PC-3 (cell line): ENCODE measurements at regions not wholly inside any gene's neighbourhood (a gene's known extent, or its start where the extent isn't known, plus 50 kb on each side); places are given as distances from the start of the nearest gene placed in this dataset.

Experiments used
- CTCF ChIP-seq: fragments of 300-600 bp; sonication (generic); conservative IDR thresholded peaks from 2 replicates; pipeline ENCODE4 v1.5.1; 2017; ENCODE audit warnings: antibody characterized with exemption, low read depth, mild to moderate bottlenecking, low read length
- EZH2 ChIP-seq: fragments of 300-600 bp; sonication (generic); IDR thresholded peaks from one replicate; pipeline ENCODE4 v1.6.1; 2017; ENCODE audit warnings: antibody characterized with exemption, mild to moderate bottlenecking, low read length; ENCODE audit not compliant: unreplicated experiment

GRCh38 chr2:236984046-236984445, 101.6 kb upstream of the COPS8 start:
- TF ChIP-seq EZH2 = no peak
- no peak for TF ChIP-seq CTCF
